ENCODE measurements at regions not wholly inside any gene's neighbourhood (a gene's known extent, or its start where the extent isn't known, plus 50 kb on each side); places are given as distances from the start of the nearest gene placed in this dataset.

GRCh38 chr2:17413036-17413435 is 105.2 kb downstream of the RAD51AP2 start:
- Histone ChIP-seq H4K20me1 (ENCODE audit: insufficient read depth) (no peaks in the 10 kb centered on the region), H3K4me3 (ENCODE audit: low read depth in 2 of 2, low read length in 1 of 2) (no peak overlapping the region), H3K27ac (ENCODE audit: low read depth in 2 of 2, low read length in 1 of 2) (no peak overlapping the region), H3K36me3 (replicated peaks in 1 of 2; ENCODE audit: control insufficient read depth in 1 of 2, insufficient read depth in 2 of 2, low read length in 1 of 2) (no peaks in the 10 kb centered on the region), H2AFZ (ENCODE audit: low read depth) (no peak overlapping the region), H3K4me1 (ENCODE audit: control insufficient read depth in 1 of 2, insufficient read depth in 2 of 2, low read depth in 1 of 2, low read length in 1 of 2) (no peaks in the 10 kb centered on the region), H3K9ac (no peak overlapping the region), H3F3A (replicated peaks; ENCODE audit: insufficient read depth) (peaks cover 8% of the 10 kb centered on the region), H3K79me2 (ENCODE audit: insufficient read depth) (no peaks in the 10 kb centered on the region), H3K4me2 (no peak overlapping the region), H3K9me3 (no peaks in the 10 kb centered on the region), H3K9me2 (no peaks in the 10 kb centered on the region), H3K27me3 (ENCODE audit: insufficient read depth) (no peaks in the 10 kb centered on the region)
- ChIA-PET POLR2A (no interaction called here), CTCF (no interaction called here)
- TF ChIP-seq SIN3A (IDR thresholded peaks at IDR 0.05; ENCODE audit: borderline replicate concordance, low read depth, low read length) (no peak), TEAD4 (IDR thresholded peaks at IDR 0.05; ENCODE audit: borderline replicate concordance, insufficient read depth) (no peak), RXRA (IDR thresholded peaks at IDR 0.05; ENCODE audit: borderline replicate concordance, low read depth) (no peak)
- no peak for DNase-seq
- WGBS (ENCODE audit: low lambda C conversion rate): 13% methylated on average over 1 of the region's 1 CpG

- H3K27ac ChIP-seq (ENCODE audit: low read depth in 2 of 2, low read length in 1 of 2): no peak overlapping the region
- 4% methylated on average over 1 of the region's 1 CpG for WGBS (ENCODE audit: low lambda C conversion rate)
- no peak for DNase-seq
- no peaks in the 10 kb centered on the region for H3F3A ChIP-seq (replicated peaks; ENCODE audit: insufficient read depth)
- H3K27me3 ChIP-seq (ENCODE audit: insufficient read depth): no peaks in the 10 kb centered on the region
- H3K9me3 ChIP-seq: no peaks in the 10 kb centered on the region; the same call in 1 of the 2 replicates
- TF ChIP-seq MAX (IDR thresholded peaks at IDR 0.05; ENCODE audit: low read depth) (no peak), SMC3 (IDR thresholded peaks at IDR 0.05; ENCODE audit: low read depth, low read length) (no peak), CHD2 (IDR thresholded peaks at IDR 0.05; ENCODE audit: low read length, partially characterized antibody) (no peak), YY1 (IDR thresholded peaks at IDR 0.05; ENCODE audit: low read depth) (no peak), RCOR1 (IDR thresholded peaks at IDR 0.05; ENCODE audit: low read length) (no peak), PBX3 (IDR thresholded peaks at IDR 0.05) (no peak), MXI1 (IDR thresholded peaks at IDR 0.05; ENCODE audit: low read depth, low read length) (no peak), ELF1 (IDR thresholded peaks at IDR 0.05) (no peak), RFX5 (IDR thresholded peaks at IDR 0.05; ENCODE audit: low read length) (no peak), RAD21 (IDR thresholded peaks at IDR 0.05; ENCODE audit: low read length) (no peak)
- H3K4me3 ChIP-seq (ENCODE audit: low read depth in 2 of 2, low read length in 1 of 2): no peak overlapping the region
- no peaks in the 10 kb centered on the region for H3K79me2 ChIP-seq (ENCODE audit: insufficient read depth)
- H3K36me3 ChIP-seq (replicated peaks in 1 of 2; ENCODE audit: control insufficient read depth in 1 of 2, insufficient read depth in 2 of 2, low read length in 1 of 2): no peaks in the 10 kb centered on the region
- ChIA-PET CTCF (no interaction called here), POLR2A (no interaction called here)
- H3K9me2 ChIP-seq: no peaks in the 10 kb centered on the region
- no peak overlapping the region for H2AFZ ChIP-seq (ENCODE audit: low read depth)
- no peak overlapping the region for H3K4me2 ChIP-seq
- H4K20me1 ChIP-seq (ENCODE audit: insufficient read depth): no peaks in the 10 kb centered on the region
- H3K4me1 ChIP-seq (ENCODE audit: control insufficient read depth in 1 of 2, insufficient read depth in 2 of 2, low read depth in 1 of 2, low read length in 1 of 2): no peaks in the 10 kb centered on the region
- H3K9ac ChIP-seq: no peak overlapping the region
Measured at GRCh38 chr2:17401096-17401495, 117.1 kb downstream of the RAD51AP2 start.

- Histone ChIP-seq H3K79me2 (ENCODE audit: insufficient read depth) (no peaks in the 10 kb centered on the region), H3K9ac (no peak overlapping the region), H3K4me1 (ENCODE audit: control insufficient read depth in 1 of 2, insufficient read depth in 2 of 2, low read depth in 1 of 2, low read length in 1 of 2) (no peaks in the 10 kb centered on the region), H3K27ac (ENCODE audit: low read depth in 2 of 2, low read length in 1 of 2) (no peak overlapping the region), H3K4me3 (ENCODE audit: low read depth in 2 of 2, low read length in 1 of 2) (no peak overlapping the region), H3K4me2 (no peak overlapping the region), H2AFZ (ENCODE audit: low read depth) (no peak overlapping the region), H3K36me3 (replicated peaks in 1 of 2; ENCODE audit: control insufficient read depth in 1 of 2, insufficient read depth in 2 of 2, low read length in 1 of 2) (no peaks in the 10 kb centered on the region), H3K9me2 (no peaks in the 10 kb centered on the region), H3K27me3 (ENCODE audit: insufficient read depth) (no peaks in the 10 kb centered on the region), H4K20me1 (ENCODE audit: insufficient read depth) (no peaks in the 10 kb centered on the region), H3K9me3 (no peaks in the 10 kb centered on the region; the same call in 1 of the 2 replicates), H3F3A (replicated peaks; ENCODE audit: insufficient read depth) (no peaks in the 10 kb centered on the region)
- 65% methylated on average over 2 of the region's 2 CpGs for WGBS (ENCODE audit: low lambda C conversion rate)
- POLR2A ChIA-PET: no interaction called here
- DNase-seq: no peak
- CTCF ChIA-PET: interaction anchor here (0.7 to 1.6 kb wide), 2 partner anchors 13 to 33 kb away, joined by 3 to 5 read pairs; no protein-coding TSS in a partner anchor
- TF ChIP-seq REST (IDR thresholded peaks at IDR 0.05; ENCODE audit: low read depth, low read length) (no peak), TEAD4 (IDR thresholded peaks at IDR 0.05; ENCODE audit: borderline replicate concordance, insufficient read depth) (no peak), USF2 (IDR thresholded peaks at IDR 0.05; ENCODE audit: borderline replicate concordance, low read depth, low read length) (no peak), TCF12 (IDR thresholded peaks at IDR 0.05) (no peak), EP300 (IDR thresholded peaks at IDR 0.05; ENCODE audit: borderline replicate concordance in 1 of 2, low read depth in 1 of 2, low read length in 1 of 2) (no peak), SIN3A (IDR thresholded peaks at IDR 0.05; ENCODE audit: borderline replicate concordance, low read depth, low read length) (no peak)
Measured at GRCh38 chr2:17398770-17399169, 119.5 kb downstream of the RAD51AP2 start.
